Suprapubic skin (tissue), 3 donors: ENCODE measurements at regions not wholly inside any gene's neighbourhood (a gene's known extent, or its start where the extent isn't known, plus 50 kb on each side); places are given as distances from the start of the nearest gene placed in this dataset.

Experiments used
- EP300 ChIP-seq: sonication (generic); formaldehyde crosslinking; IDR thresholded peaks from one replicate; pipeline ENCODE4 v1.6.1; 2017; ENCODE audit warnings: antibody characterized with exemption
- POLR2A ChIP-seq, 2 donors: fragments of 450-650 bp; IDR thresholded peaks; one replicate each; pipeline ENCODE4 v1.6.1; 2017; ENCODE audit warnings: antibody characterized with exemption in 2 of 2, mild to moderate bottlenecking in 2 of 2, moderate library complexity in 2 of 2
- TF ChIP-seq, protein P1 (sequence below), 2 donors: fragments of 200-600 bp in 1 of 2; fragments of 450-650 bp in 1 of 2; sonication (generic) in 1 of 2; IDR thresholded peaks; one replicate each; pipeline ENCODE4 v1.5.1; 2016 to 2019; ENCODE audit warnings: antibody characterized with exemption in 2 of 2, mild to moderate bottlenecking in 1 of 2, moderate library complexity in 1 of 2

DNA sequence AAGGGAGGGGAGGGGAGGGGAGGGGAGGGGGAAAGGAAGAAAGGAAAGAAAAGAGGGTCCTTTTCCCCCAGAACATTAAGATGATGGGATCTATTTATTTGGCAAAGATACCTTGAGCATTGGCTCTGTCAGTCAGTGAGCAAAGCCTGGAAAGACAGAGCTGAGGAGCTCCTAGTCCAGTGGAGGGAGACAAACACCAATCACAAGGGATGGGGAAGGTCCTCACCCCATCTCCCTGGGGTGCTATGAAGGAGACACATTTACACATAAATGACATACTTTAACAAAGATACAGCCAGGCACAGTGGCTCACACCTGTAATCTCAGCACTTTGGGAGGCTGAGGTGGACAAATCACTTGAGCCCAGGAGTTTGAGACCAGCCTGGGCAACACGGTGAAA lies 154.9 kb upstream of the TIAM1 start:
- TF ChIP-seq, protein P1, sequence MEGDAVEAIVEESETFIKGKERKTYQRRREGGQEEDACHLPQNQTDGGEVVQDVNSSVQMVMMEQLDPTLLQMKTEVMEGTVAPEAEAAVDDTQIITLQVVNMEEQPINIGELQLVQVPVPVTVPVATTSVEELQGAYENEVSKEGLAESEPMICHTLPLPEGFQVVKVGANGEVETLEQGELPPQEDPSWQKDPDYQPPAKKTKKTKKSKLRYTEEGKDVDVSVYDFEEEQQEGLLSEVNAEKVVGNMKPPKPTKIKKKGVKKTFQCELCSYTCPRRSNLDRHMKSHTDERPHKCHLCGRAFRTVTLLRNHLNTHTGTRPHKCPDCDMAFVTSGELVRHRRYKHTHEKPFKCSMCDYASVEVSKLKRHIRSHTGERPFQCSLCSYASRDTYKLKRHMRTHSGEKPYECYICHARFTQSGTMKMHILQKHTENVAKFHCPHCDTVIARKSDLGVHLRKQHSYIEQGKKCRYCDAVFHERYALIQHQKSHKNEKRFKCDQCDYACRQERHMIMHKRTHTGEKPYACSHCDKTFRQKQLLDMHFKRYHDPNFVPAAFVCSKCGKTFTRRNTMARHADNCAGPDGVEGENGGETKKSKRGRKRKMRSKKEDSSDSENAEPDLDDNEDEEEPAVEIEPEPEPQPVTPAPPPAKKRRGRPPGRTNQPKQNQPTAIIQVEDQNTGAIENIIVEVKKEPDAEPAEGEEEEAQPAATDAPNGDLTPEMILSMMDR (IDR thresholded peaks at IDR 0.05) = no peak
- TF ChIP-seq EP300 = no peak
- no peak for TF ChIP-seq POLR2A (IDR thresholded peaks at IDR 0.05)
